SK-N-SH treated with all-trans-retinoic acid at 6 μM for 48 hours (cell line): ENCODE measurements at regions not wholly inside any gene's neighbourhood (a gene's known extent, or its start where the extent isn't known, plus 50 kb on each side); places are given as distances from the start of the nearest gene placed in this dataset.

ENCODE experiments used
- ARNTL ChIP-seq: fragments of 450-650 bp; formaldehyde crosslinking; IDR thresholded peaks from 2 replicates; pipeline ENCODE4 v1.5.0; 2020; ENCODE audit warnings: low read depth, mild to moderate bottlenecking, moderate library complexity, borderline replicate concordance
- ZNF565 ChIP-seq: fragments of 450-650 bp; formaldehyde crosslinking; conservative IDR thresholded peaks from 2 replicates; pipeline ENCODE4 v1.5.0; 2020; ENCODE audit warnings: low read depth, mild to moderate bottlenecking, moderate library complexity
- ZNF8 ChIP-seq: fragments of 450-650 bp; formaldehyde crosslinking; IDR thresholded peaks from 2 replicates; pipeline ENCODE4 v1.5.0; 2020; ENCODE audit warnings: mild to moderate bottlenecking, moderate library complexity
- TF ChIP-seq, protein P1 (sequence below): fragments of 250-450 bp; sonication (Bioruptor Pico); IDR thresholded peaks from 2 replicates; pipeline ENCODE4 v1.8.0; 2020; ENCODE audit warnings: mild to moderate bottlenecking, moderate library complexity, borderline replicate concordance

DNA sequence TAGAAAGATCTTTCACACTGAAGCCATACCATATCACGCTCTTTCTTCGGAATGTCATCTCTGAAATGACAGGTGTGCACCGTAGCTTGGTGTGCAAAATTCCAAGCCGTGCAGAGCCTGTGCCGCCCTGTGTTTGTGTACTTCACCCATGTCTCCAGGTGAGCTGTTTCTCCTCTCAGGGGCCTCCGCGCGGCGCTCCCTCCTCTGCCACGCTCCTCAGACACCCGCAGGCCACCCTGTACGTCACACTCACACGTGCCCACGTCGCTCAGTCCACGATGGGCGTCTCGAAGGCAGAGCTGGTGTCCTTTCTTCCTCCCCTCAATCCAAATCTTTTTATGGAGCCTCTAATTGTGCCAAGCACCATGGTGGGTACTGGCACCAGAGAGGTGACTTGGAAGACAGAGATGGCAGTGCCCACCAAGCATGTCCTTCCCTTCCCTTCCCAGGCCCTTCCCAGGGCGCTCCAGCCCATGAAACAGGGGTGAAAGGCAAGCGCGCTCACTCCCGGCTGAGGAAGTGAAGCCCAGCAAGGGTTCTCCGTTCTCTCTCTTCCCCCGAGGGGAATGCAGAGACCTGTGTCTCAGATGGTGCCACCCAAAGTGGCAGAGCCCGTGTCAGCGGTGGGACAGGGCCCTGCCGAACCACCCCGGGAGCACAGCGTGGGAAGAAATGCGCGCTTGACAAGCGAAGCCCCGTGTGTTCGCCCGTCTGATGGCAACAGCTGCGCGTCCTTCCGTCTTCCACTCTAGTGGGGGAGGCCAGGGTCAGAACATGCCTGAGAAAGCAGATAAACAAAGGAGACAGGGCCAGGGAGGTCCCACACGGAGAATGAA is 292.5 kb upstream of the SHH start:
- TF ChIP-seq, protein P1, sequence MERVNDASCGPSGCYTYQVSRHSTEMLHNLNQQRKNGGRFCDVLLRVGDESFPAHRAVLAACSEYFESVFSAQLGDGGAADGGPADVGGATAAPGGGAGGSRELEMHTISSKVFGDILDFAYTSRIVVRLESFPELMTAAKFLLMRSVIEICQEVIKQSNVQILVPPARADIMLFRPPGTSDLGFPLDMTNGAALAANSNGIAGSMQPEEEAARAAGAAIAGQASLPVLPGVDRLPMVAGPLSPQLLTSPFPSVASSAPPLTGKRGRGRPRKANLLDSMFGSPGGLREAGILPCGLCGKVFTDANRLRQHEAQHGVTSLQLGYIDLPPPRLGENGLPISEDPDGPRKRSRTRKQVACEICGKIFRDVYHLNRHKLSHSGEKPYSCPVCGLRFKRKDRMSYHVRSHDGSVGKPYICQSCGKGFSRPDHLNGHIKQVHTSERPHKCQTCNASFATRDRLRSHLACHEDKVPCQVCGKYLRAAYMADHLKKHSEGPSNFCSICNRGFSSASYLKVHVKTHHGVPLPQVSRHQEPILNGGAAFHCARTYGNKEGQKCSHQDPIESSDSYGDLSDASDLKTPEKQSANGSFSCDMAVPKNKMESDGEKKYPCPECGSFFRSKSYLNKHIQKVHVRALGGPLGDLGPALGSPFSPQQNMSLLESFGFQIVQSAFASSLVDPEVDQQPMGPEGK: no peak
- TF ChIP-seq ARNTL (CRISPR knock-in tag) (no peak), ZNF565 (no peak), ZNF8 (CRISPR knock-in tag) (no peak)
